A549 (cell line): ENCODE measurements at regions not wholly inside any gene's neighbourhood (a gene's known extent, or its start where the extent isn't known, plus 50 kb on each side); places are given as distances from the start of the nearest gene placed in this dataset.

ENCODE experiments used
- CTCF ChIP-seq: fragments of >200 bp; sonication (Bioruptor Twin); formaldehyde crosslinking; IDR thresholded peaks from 3 replicates; pipeline ENCODE4 v1.5.1; 2016
- ELK1 ChIP-seq: fragments of 150-350 bp; IDR thresholded peaks from 2 replicates; pipeline ENCODE4 v1.6.1; 2014; ENCODE audit warnings: low read depth, mild to moderate bottlenecking, low read length
- POLR2A ChIP-seq: IDR thresholded peaks from 2 replicates; pipeline ENCODE4 v1.6.1; 2012; ENCODE audit warnings: mild to moderate bottlenecking, low read length
- SMC3 ChIP-seq: fragments of >200 bp; sonication (Bioruptor Twin); formaldehyde crosslinking; IDR thresholded peaks from 3 replicates; pipeline ENCODE4 v1.6.1; 2018; ENCODE audit warnings: inconsistent platforms

- no peak for TF ChIP-seq POLR2A
- no peak for TF ChIP-seq CTCF
- no peak for TF ChIP-seq ELK1
- no peak for TF ChIP-seq SMC3
These were observed 152.3 kb upstream of the OR13F1 start for GRCh38 chr9:104351726-104352125.
